ENCODE measurements at regions not wholly inside any gene's neighbourhood (a gene's known extent, or its start where the extent isn't known, plus 50 kb on each side); places are given as distances from the start of the nearest gene placed in this dataset.
"Not testable (repeated sequence)": the region's sequence is repeated elsewhere in the genome, so short reads cannot be mapped to it uniquely, and the experiment has no call there.

DNA sequence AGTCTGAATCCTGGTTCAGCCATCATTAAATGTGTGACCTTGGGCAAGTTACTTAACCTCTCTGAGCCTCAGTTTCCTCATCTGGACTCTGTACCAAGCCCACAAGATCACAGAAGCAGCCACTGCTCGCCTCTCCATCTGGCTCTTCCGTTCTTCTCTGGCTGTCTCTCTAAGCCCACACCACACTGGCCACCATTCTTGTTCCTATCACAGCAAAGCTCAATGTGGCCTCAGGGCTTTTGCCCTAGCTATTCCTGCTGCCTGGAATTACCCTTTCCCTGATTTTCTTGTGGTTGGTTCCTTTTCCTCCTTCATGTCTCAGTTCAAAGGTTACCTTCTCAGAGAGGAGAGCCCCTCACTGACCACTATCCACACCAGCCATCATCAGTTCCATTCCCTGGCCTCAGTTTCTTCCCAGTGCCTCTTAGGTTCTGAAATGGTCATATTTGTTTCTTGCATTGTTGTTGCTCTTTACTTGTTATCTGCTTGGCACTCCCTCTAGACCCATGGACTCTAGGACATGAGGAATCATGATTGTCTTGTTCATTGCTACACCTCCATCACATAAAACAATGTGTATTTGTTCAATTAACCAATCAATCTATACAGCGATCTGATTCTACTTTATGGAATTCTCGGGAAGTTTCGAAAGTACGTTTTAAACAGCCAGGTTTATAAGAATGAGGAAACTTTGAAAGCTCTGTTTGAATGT lies 56.5 kb upstream of the PTPN1 start:
- peaks cover 5% of the 10 kb centered on the region for H3K4me1 ChIP-seq
- H3K27me3 ChIP-seq (ENCODE audit: control insufficient read depth, insufficient read depth, low read length) = no peaks in the 10 kb centered on the region
- TF ChIP-seq, protein P1, sequence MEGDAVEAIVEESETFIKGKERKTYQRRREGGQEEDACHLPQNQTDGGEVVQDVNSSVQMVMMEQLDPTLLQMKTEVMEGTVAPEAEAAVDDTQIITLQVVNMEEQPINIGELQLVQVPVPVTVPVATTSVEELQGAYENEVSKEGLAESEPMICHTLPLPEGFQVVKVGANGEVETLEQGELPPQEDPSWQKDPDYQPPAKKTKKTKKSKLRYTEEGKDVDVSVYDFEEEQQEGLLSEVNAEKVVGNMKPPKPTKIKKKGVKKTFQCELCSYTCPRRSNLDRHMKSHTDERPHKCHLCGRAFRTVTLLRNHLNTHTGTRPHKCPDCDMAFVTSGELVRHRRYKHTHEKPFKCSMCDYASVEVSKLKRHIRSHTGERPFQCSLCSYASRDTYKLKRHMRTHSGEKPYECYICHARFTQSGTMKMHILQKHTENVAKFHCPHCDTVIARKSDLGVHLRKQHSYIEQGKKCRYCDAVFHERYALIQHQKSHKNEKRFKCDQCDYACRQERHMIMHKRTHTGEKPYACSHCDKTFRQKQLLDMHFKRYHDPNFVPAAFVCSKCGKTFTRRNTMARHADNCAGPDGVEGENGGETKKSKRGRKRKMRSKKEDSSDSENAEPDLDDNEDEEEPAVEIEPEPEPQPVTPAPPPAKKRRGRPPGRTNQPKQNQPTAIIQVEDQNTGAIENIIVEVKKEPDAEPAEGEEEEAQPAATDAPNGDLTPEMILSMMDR (IDR thresholded peaks at IDR 0.05) = no peak
- no peaks in the 10 kb centered on the region for H3K9me3 ChIP-seq (ENCODE audit: control insufficient read depth, low read length)
- no peaks in the 10 kb centered on the region for H3K36me3 ChIP-seq (ENCODE audit: control insufficient read depth, insufficient read depth, low read length)
- no peak overlapping the region for H2AFZ ChIP-seq
- no peak overlapping the region for H3K4me3 ChIP-seq (ENCODE audit: low read depth, low read length)
- H3K79me2 ChIP-seq = no peaks in the 10 kb centered on the region
- H3K27ac ChIP-seq = no peak overlapping the region
- H3K9ac ChIP-seq = no peak overlapping the region
- no peak overlapping the region for H3K4me2 ChIP-seq (ENCODE audit: low read length)

DNA sequence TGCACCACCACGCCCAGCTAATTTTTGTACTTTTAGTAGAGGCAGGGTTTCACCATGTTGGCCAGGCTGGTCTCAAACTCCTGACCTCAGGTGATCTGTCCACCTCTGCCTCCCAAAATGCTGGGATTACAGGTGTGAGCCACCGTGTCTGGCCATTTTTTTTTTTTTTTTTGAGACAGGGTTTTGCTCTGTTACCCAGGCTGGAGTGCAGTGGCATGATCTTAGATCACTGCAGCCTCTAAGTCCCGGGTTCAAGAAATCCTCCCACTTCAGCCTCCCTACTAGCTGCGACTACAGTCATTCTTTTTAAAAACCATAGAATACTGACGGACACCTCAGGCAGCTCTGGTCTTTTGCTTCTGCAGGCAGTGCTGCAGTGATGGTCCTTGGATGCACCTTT lies 54.9 kb upstream of the PTPN1 start:
- not testable (repeated sequence) for H3K27ac ChIP-seq; H3K4me1 ChIP-seq; H2AFZ ChIP-seq; H3K27me3 ChIP-seq (ENCODE audit: control insufficient read depth, insufficient read depth, low read length); H3K4me2 ChIP-seq (ENCODE audit: low read length); H3K9me3 ChIP-seq (ENCODE audit: control insufficient read depth, low read length); H3K79me2 ChIP-seq; H3K4me3 ChIP-seq (ENCODE audit: low read depth, low read length); H3K36me3 ChIP-seq (ENCODE audit: control insufficient read depth, insufficient read depth, low read length); H3K9ac ChIP-seq

DNA sequence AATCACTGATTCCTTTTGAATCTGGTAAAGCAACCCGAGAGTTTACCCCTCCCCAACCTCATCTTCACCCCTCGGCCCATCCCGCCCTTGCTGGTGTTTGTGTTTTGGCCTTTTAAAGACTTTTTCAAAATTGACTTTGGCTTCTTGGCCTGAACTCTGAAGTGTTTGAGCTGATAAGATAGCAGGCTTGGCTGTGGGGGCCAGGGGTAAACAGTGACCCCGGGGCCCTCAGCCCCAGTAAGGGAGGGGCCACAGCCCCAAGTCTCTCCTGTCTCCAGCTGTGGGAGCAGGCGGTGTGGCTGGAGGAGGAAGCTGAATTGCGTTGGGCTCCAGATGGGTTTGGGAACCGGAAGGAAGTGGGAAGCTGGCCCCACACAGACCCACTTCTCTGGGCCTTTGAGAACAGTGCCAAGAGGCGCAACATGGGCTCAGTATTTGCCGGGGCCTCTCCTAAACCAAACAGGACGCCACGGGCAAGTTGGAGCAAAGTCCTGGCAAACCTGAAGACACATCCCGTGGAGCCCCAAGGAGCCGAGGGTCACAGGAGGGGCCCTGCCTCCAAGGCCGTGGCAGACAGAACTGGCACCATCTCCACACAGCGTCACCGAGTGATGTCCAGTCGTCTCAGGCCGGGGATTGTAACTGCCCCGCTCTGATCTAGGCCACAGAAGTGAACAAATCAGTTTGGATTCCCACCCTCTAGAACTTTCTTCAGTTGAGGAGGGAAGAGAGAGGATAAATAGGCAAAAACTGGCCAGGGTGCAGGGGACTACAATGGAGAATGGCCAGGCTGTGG lies 54.3 kb upstream of the PTPN1 start:
- H3K27ac ChIP-seq = no peak overlapping the region
- TF ChIP-seq, protein P1 (IDR thresholded peaks at IDR 0.05) = no peak
- H2AFZ ChIP-seq = no peak overlapping the region
- H3K4me3 ChIP-seq (ENCODE audit: low read depth, low read length) = no peak overlapping the region
- no peaks in the 10 kb centered on the region for H3K9me3 ChIP-seq (ENCODE audit: control insufficient read depth, low read length)
- H3K27me3 ChIP-seq (ENCODE audit: control insufficient read depth, insufficient read depth, low read length) = no peaks in the 10 kb centered on the region
- no peaks in the 10 kb centered on the region for H3K36me3 ChIP-seq (ENCODE audit: control insufficient read depth, insufficient read depth, low read length)
- H3K79me2 ChIP-seq = no peaks in the 10 kb centered on the region
- peaks cover 6% of the 10 kb centered on the region for H3K4me1 ChIP-seq
- H3K9ac ChIP-seq = no peak overlapping the region
- no peak overlapping the region for H3K4me2 ChIP-seq (ENCODE audit: low read length)

DNA sequence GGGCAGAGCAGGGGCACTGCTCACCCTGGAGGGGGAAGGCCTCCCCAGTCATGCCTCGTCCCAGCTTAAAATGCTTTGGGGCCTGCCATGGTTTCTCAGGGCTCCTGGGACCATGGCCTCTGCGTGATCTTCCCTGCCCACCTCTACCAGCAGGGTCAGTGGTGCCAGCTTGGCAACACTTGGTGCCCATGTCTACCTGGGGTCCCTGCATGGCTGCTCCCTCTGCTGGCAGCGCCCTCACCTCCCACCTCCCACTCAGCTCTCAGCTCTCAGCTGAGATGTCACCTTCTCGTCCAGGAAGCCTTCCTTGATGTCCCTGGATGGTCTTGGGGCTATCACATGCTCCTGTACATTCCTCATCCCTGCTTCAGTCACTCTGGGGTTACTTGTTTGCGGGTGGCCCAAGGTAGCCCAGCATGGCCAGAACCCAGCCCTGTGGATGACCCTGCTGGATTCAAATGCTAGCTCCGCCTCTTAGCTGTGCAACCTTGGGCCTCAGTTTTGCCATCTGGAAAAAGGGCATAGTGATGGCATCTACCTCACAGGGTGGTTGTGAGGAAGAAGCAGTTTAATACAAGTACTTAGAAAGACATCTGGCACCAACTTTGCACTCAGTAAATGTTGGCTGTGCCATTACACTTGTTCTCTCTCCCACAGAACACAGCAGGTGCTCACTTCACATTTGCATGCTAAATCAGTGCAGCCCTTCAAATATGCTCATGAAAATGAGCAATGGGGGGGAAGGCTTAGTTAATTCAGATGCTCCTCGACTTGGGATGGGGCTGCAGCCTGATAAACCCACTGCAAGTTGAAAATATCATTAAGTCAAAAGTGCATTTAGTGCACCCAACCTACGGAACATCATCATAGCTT lies 53.5 kb upstream of the PTPN1 start:
- no peaks in the 10 kb centered on the region for H3K79me2 ChIP-seq
- no peak overlapping the region for H2AFZ ChIP-seq
- no peak overlapping the region for H3K9ac ChIP-seq
- H3K27ac ChIP-seq = no peak overlapping the region
- no peaks in the 10 kb centered on the region for H3K36me3 ChIP-seq (ENCODE audit: control insufficient read depth, insufficient read depth, low read length)
- H3K4me3 ChIP-seq (ENCODE audit: low read depth, low read length) = no peak overlapping the region
- no peak overlapping the region for H3K4me2 ChIP-seq (ENCODE audit: low read length)
- H3K27me3 ChIP-seq (ENCODE audit: control insufficient read depth, insufficient read depth, low read length) = no peaks in the 10 kb centered on the region
- H3K4me1 ChIP-seq = peaks cover 4% of the 10 kb centered on the region
- TF ChIP-seq, protein P1 (IDR thresholded peaks at IDR 0.05) = no peak
- no peaks in the 10 kb centered on the region for H3K9me3 ChIP-seq (ENCODE audit: control insufficient read depth, low read length)

Data from parathyroid adenoma (tissue), 2 donors.